Gastrocnemius medialis (tissue), 4 donors: ENCODE measurements at regions not wholly inside any gene's neighbourhood (a gene's known extent, or its start where the extent isn't known, plus 50 kb on each side); places are given as distances from the start of the nearest gene placed in this dataset.

Experiments
- POLR2A ChIP-seq, 2 donors: fragments of 450-650 bp; IDR thresholded peaks; one replicate each; pipeline ENCODE4 v1.6.1; 2017; ENCODE audit warnings: antibody characterized with exemption in 2 of 2, mild to moderate bottlenecking in 2 of 2, moderate library complexity in 2 of 2
- TF ChIP-seq, protein P1 (sequence below), 5 experiments: fragments of 450-650 bp in 3 of 5; fragments of 200-600 bp in 2 of 5; sonication (generic) in 2 of 5; IDR thresholded peaks in 4 of 5; conservative IDR thresholded peaks in 1 of 5; 1 replicate in 4 of 5; 2 replicates in 1 of 5; pipeline ENCODE4 v1.5.1; 2016 to 2019; ENCODE audit warnings: antibody characterized with exemption in 5 of 5, mild to moderate bottlenecking in 3 of 5, moderate library complexity in 3 of 5

DNA sequence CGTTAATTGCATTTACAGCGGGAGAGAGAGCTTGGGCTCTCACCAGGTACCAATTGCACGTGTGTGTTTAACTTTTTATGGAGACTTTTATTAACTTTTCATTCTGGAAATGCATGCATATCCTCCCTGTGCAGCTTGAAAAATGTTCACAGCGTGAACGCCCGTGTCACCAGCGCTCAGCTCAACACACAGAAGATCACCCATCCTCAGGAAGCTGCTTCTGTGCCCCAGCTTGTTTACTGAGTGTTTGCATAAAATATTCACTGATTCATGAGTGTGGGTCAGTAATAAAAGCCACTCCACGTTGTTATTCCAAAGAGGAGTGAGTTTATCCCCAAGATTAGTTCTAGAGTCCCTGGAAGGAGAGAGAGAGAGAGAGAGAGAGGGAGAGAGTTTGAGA lies 75.5 kb upstream of the FZD10 start:
- TF ChIP-seq, protein P1, sequence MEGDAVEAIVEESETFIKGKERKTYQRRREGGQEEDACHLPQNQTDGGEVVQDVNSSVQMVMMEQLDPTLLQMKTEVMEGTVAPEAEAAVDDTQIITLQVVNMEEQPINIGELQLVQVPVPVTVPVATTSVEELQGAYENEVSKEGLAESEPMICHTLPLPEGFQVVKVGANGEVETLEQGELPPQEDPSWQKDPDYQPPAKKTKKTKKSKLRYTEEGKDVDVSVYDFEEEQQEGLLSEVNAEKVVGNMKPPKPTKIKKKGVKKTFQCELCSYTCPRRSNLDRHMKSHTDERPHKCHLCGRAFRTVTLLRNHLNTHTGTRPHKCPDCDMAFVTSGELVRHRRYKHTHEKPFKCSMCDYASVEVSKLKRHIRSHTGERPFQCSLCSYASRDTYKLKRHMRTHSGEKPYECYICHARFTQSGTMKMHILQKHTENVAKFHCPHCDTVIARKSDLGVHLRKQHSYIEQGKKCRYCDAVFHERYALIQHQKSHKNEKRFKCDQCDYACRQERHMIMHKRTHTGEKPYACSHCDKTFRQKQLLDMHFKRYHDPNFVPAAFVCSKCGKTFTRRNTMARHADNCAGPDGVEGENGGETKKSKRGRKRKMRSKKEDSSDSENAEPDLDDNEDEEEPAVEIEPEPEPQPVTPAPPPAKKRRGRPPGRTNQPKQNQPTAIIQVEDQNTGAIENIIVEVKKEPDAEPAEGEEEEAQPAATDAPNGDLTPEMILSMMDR (IDR thresholded peaks at IDR 0.05 in 4 of 5, conservative IDR thresholded peaks at IDR 0.05 in 1 of 5), result no peak
- TF ChIP-seq POLR2A (IDR thresholded peaks at IDR 0.05), result no peak
